NCI-H526 treated with DMSO at 0.1 percent for 48 hours (cell line): ENCODE measurements at regions not wholly inside any gene's neighbourhood (a gene's known extent, or its start where the extent isn't known, plus 50 kb on each side); places are given as distances from the start of the nearest gene placed in this dataset.

Source experiments
- DNase-seq: peaks from one replicate; lab custom pipeline; 2025; lab: John Stamatoyannopoulos, UW

- no peak for DNase-seq
Measured at GRCh38 chr7:22586786-22587140, 86.8 kb upstream of the STEAP1B start.

DNA sequence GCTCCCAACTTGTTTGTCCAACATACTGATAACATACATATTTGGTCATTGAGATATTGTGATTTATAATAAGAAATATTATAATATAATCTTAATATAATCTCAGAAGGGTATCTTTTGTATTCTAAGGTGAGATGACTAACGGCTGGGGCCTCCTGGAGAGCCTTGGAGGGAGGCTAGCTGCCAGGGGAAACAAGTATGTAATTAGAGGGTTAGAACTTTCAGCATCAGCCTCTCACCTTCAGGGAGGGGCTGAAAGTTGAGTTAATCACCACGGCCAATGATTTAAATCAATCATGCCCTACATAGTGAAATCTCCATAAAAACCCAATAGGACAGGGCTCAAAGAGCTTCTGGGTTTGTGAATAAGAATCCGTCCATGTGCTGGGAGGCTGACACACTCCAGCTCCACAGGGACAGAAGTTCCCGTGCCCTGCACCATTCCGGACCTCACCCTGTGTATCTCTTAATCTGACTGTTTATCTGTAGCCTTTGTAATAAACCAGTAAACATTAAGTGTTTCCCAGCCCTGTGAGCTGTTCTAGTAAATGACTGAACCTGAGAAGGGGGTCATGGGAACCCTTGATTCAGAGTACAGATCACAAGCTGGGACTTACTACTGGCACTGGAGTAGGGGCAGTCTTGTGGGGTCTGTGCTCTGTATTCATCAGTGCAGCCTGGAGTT is 86.3 kb upstream of the STEAP1B start:
- DNase-seq, result no peak

DNA sequence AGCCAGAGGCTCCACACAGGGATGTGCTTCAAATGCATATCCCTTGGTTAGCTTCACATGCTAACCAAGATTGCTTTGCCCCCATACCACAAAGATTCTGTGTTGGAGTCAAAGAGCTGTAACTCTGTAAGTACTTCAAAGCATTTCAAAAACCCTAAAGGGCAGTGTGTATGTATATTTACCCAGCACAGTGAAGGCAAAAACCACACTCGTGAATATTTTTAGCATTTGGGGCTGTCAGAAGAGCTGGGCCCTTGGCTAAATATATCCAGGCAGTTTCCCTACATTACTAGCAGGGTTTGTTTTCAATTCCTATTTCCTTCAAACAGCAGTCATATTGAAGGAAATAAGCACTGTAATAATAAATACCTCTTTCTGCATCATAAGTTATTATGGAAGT is 84.2 kb upstream of the STEAP1B start:
- DNase-seq, result no peak

- DNase-seq, result no peak
Measured at GRCh38 chr7:22582863-22583622, 83.1 kb upstream of the STEAP1B start.

DNA sequence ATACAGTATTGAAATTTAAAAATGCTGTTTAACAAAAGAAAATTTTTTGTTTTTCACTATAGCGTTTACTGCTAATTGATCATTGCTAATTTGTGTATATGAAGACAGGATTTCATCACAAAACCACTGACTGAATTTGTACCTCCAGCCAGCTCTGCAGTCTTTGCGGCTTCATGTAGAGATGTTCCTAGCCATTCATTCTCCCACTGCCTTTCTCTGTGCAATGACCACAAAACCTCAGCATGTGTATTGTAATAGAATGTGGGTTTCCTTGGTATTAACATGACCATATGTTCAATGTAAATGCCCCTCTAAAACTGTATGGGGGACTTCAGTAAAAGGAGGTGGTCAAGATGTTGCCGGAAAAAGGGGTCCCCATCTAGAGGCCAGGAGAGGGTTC is 81.1 kb upstream of the STEAP1B start:
- DNase-seq, result no peak

- DNase-seq, result no peak
Measured at GRCh38 chr7:22579961-22580360, 80.0 kb upstream of the STEAP1B start.

DNA sequence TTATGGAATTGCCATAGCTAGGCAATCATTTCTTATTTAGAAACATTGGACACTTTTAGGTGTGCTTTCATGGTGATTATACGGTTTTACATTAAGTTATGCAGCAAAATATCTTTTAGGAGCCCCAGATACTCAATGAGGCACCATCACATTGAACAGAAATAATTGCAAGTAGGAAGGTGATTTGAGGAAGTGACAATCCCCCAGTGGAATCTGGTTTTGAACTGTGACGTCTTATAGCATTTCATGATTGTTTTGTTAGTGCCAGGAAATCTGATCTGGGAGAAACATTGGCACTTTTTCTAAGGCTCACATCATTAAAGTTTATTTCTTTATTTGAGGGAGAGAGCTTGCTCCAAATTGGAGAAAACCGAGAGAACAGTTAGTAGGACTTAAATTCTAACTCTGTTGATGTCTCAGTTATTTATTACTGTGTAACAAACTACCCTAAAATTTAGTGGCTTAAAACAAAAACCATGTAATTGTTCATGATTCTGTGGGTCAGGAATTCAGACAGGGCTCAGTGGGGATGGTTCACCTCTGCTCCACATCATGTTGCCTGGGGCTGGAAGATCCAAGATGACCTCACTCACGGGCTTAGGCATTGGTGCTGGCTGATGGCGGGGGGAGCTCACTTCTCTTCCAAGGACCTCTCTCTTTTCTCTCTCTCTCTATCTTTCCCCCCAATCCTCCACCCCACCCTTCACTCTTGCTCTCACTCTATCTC is 78.2 kb upstream of the STEAP1B start:
- DNase-seq, result no peak

DNA sequence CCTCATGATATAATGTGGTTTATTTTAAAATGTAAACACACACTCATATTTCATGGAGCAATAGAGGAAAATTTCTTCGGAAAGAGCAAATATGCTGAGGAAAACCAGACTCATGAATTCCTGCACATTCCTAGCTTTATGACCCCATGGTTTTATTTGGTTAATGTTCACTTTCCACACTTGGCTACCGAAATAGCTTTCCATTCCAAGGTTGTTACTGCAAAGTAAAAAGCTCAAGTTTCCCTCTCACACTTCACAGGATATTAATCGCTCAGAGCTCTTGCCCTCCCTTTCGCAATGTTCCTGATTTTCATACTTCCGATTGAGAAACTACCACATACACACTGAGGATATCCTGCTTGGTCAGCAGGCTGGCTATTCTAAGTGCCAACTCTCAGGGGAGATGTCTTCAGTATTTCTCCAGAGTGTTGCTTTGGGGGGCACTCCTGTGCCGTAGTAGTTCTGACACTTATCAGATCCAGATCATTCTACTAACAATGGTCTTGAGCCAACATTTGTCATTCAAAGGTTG is 77.5 kb upstream of the STEAP1B start:
- DNase-seq, result no peak

- no peak for DNase-seq
Measured at GRCh38 chr7:22576612-22577469, 76.9 kb upstream of the STEAP1B start.

GRCh38 chr7:22574754-22575520 is 74.9 kb upstream of the STEAP1B start:
- DNase-seq, result no peak

- no peak for DNase-seq
Measured at GRCh38 chr7:22572937-22573336, 72.9 kb upstream of the STEAP1B start.

GRCh38 chr7:22572292-22572691 is 72.3 kb upstream of the STEAP1B start:
- DNase-seq, result no peak

GRCh38 chr7:22571766-22572165 is 71.8 kb upstream of the STEAP1B start:
- DNase-seq, result no peak

DNA sequence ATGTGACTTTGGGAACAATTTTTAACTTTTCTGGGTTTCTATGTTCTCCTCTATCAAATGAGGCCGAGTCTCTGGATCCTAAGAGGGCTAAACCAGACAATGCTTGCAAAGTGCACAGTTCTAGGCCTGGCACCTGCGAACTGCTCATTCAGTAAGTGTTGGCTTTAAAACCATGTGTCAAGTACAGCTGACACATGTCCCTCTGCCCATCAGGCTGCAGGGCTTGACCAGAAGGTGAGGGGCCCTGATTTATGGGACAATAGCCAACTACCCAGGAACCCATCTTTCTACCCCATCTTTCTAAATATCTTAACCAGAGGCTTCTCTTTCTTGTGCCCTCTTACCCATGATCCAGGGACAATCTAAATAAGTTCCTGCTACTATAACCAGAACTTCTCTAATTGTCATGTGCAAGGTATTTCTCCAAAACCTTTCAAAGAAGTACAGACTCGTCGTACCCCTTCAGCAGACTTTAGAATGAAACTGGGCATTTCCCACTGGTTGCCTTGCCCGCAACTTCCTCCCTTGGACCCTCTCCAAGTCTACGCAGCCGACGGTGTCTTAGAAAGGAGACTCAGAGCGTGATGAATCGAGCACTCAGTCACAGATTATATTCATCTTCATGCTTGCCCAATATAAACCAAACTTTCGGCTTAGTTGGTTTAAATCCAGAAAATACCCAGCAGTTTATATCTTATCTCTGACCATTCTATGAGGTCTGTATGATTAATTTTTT is 69.8 kb upstream of the STEAP1B start:
- DNase-seq, result no peak

DNA sequence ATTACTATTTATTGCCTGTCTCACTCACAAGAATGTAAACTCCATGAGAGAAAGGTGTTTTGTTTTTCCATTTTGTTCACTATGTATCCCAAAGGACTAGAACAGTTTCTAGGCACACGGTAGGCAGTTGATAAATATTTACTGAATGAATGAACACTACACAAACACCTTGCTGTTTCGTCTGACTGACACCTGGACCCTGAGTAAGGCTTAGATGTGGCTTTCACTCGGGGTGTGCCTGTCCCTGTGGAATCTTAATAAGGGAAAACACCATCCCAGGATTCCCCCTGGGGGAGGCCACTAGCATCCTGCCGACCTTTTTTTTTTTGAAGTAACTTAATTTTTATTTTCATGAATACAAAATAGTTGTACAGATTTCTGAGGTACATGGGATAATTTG is 66.6 kb upstream of the STEAP1B start:
- DNase-seq, result no peak

DNA sequence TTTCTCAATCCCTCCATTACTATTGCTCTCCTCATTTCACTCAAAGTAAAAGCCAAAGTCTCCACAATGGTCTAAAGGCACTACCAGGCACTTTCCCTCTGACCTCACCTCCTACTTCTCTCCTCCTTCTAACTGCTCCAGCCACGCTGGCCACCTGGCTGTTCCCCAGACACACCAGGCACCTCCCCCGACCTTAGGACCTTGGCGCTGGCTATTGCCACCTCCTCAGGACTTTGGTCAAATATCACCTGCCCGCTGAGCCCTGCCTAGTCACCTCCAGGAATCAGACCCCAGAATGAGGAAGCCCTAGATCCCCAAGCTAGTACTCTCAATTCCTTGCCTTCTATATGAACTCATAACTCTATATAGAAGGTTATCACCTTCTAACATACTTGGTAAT is 66.2 kb upstream of the STEAP1B start:
- no peak for DNase-seq

GRCh38 chr7:22565315-22565811 is 65.4 kb upstream of the STEAP1B start:
- DNase-seq, result no peak

DNA sequence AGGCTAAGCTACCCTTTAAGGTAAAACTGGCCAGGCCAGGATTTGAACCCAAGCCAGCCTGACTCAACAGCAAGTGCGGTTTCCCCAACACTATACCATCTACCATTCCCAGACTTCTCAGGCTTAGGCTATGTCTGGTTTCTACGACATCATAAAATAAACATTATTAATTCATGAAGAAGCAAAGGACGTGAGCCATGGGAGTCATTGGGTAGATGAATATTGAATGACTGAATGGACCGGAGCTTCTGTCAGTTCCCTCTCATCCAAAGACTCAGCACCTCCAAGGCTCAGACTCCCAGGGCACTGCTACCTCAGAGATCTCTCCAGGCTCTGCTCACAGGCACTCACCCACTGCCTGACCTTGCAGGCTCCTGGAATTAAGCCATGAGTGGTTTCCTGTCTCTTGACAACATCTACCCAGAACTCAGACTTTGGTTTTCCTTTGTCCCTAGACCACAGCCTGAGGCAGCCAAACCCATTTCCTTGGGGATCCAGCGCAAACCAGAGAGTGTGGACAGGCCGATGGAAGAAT is 64.6 kb upstream of the STEAP1B start:
- DNase-seq, result no peak

DNA sequence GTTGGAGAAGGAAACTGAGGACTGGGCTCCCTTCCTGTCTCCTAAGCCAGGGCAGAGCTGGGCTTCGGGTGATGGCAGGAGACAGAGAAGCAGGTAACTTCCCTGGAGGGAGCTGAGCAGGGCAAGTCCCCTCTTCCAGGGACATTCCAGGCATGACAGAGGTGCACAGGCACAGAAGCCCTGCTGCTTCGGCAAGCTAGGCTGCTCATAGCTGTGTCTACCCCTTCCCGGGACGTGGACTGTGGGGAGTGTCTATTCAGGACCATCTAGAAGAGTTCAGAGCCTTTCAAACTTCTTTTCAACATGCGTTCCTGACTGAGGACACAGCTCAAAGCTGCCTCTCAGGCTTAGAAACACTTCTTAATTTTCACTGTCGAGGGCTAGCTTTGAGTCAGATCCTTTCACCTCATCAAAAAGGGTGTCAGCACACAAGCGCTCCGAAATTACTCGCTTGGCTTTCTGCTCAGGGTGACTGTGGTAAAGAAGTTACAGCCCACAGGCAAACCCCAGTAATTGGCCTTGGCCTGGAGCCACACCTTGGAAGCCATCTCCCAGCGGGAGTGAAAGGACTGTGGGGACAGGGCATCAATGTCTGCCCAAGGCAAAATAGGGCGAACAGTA is 63.7 kb upstream of the STEAP1B start:
- DNase-seq, result no peak
